ENCODE measurements at regions not wholly inside any gene's neighbourhood (a gene's known extent, or its start where the extent isn't known, plus 50 kb on each side); places are given as distances from the start of the nearest gene placed in this dataset.

GRCh38 chr3:76683256-76683655, 356.6 kb upstream of the ROBO2 start:
- TF ChIP-seq EP300 (IDR thresholded peaks at IDR 0.05) (no peak), CTCF (IDR thresholded peaks at IDR 0.05) (no peak), POLR2AphosphoS5 (IDR thresholded peaks at IDR 0.05) (no peak)
